Neuronal stem cell (in vitro differentiated cells): ENCODE measurements at regions not wholly inside any gene's neighbourhood (a gene's known extent, or its start where the extent isn't known, plus 50 kb on each side); places are given as distances from the start of the nearest gene placed in this dataset.
A peak's percentile ranks its signal among the peaks of the same experiment; 100 is the strongest.
"Not testable (repeated sequence)": the region's sequence is repeated elsewhere in the genome, so short reads cannot be mapped to it uniquely, and the experiment has no call there.

ENCODE experiments used
- DNase-seq: peaks from one replicate; pipeline ENCODE4 v3.0.0-alpha.2; 2013; ENCODE audit warnings: low spot score
- H2AFZ ChIP-seq: one replicate; pipeline ENCODE4 v1.6.1; 2013; ENCODE audit warnings: mild to moderate bottlenecking, low read length, inconsistent platforms
- H2AK5ac ChIP-seq: 2 replicates; pipeline ENCODE4 v1.6.1; 2013; ENCODE audit warnings: low read depth, mild to moderate bottlenecking, inconsistent platforms, low read length, moderate library complexity, mixed read lengths
- H2BK120ac ChIP-seq: 2 replicates; pipeline ENCODE4 v1.6.1; 2013; ENCODE audit warnings: low read depth, mild to moderate bottlenecking, inconsistent platforms, low read length, moderate library complexity, mixed read lengths
- H2BK12ac ChIP-seq: one replicate; pipeline ENCODE4 v1.6.1; 2013; ENCODE audit warnings: low read length, inconsistent platforms
- H2BK15ac ChIP-seq: 2 replicates; pipeline ENCODE4 v1.6.1; 2013; ENCODE audit warnings: mild to moderate bottlenecking, low read length, inconsistent platforms, mixed read lengths
- H2BK5ac ChIP-seq: one replicate; pipeline ENCODE4 v1.6.1; 2013; ENCODE audit warnings: inconsistent platforms, mild to moderate bottlenecking, low read length, moderate library complexity
- H3K14ac ChIP-seq: one replicate; pipeline ENCODE4 v1.6.1; 2013; ENCODE audit warnings: low read length, inconsistent platforms
- H3K18ac ChIP-seq: 2 replicates; pipeline ENCODE4 v1.6.1; 2013; ENCODE audit warnings: low read length, inconsistent platforms
- H3K23ac ChIP-seq: 2 replicates; pipeline ENCODE4 v1.6.1; 2013; ENCODE audit warnings: low read depth, mild to moderate bottlenecking, mixed read lengths, low read length, inconsistent platforms; ENCODE audit not compliant: poor library complexity
- H3K27ac ChIP-seq: replicated peaks from 3 replicates; pipeline ENCODE4 v1.5.1; 2013; ENCODE audit warnings: low read length, inconsistent platforms
- H3K27me3 ChIP-seq, 3 experiments: 2 replicates each; pipeline ENCODE4 v1.6.1; 2013; ENCODE audit warnings: low read length in 3 of 3, mild to moderate bottlenecking in 2 of 3, inconsistent platforms in 1 of 3, low read depth in 1 of 3, mixed read lengths in 1 of 3, moderate library complexity in 1 of 3; ENCODE audit not compliant: control insufficient read depth in 3 of 3, insufficient read depth in 3 of 3
- H3K36me3 ChIP-seq, 2 donors: replicated peaks in 1 of 2; 2 replicates each; pipeline ENCODE4 v1.6.1; 2013; ENCODE audit warnings: low read length in 2 of 2; ENCODE audit not compliant: control insufficient read depth in 2 of 2, insufficient read depth in 2 of 2
- H3K4ac ChIP-seq: 2 replicates; pipeline ENCODE4 v1.6.1; 2013; ENCODE audit warnings: inconsistent platforms, mild to moderate bottlenecking, low read length, moderate library complexity
- H3K4me1 ChIP-seq, 2 donors: 1 replicate in 1 of 2; 2 replicates in 1 of 2; pipeline ENCODE4 v1.6.1; 2013; ENCODE audit warnings: low read length in 2 of 2, low read depth in 1 of 2; ENCODE audit not compliant: control insufficient read depth in 2 of 2, insufficient read depth in 1 of 2
- H3K4me2 ChIP-seq: one replicate; pipeline ENCODE4 v1.6.1; 2013; ENCODE audit warnings: mild to moderate bottlenecking, low read length, inconsistent platforms; ENCODE audit not compliant: insufficient read depth, poor library complexity, severe bottlenecking
- H3K4me3 ChIP-seq, 2 donors: 2 replicates each; pipeline ENCODE4 v1.5.1; 2013; ENCODE audit warnings: low read length in 2 of 2, mild to moderate bottlenecking in 2 of 2, inconsistent platforms in 1 of 2, moderate library complexity in 1 of 2
- H3K79me1 ChIP-seq: one replicate; pipeline ENCODE4 v1.6.1; 2013; ENCODE audit warnings: low read depth, mild to moderate bottlenecking, inconsistent platforms, low read length, moderate library complexity
- H3K9ac ChIP-seq: one replicate; pipeline ENCODE4 v1.6.1; 2013; ENCODE audit warnings: mild to moderate bottlenecking, low read depth, low read length, inconsistent platforms; ENCODE audit not compliant: poor library complexity
- H3K9me3 ChIP-seq, 2 donors: replicated peaks in 1 of 2; 2 replicates each; pipeline versions ENCODE3 to v1.6.1; 2013; ENCODE audit warnings: low read length in 2 of 2, mild to moderate bottlenecking in 2 of 2, inconsistent platforms in 1 of 2, low read depth in 1 of 2, mixed read lengths in 1 of 2, moderate library complexity in 1 of 2; ENCODE audit not compliant: control insufficient read depth in 2 of 2, insufficient read depth in 1 of 2
- H4K8ac ChIP-seq: one replicate; pipeline ENCODE4 v1.6.1; 2013; ENCODE audit warnings: low read depth, mild to moderate bottlenecking, inconsistent platforms, low read length, moderate library complexity
- H4K91ac ChIP-seq: one replicate; pipeline ENCODE4 v1.6.1; 2013; ENCODE audit warnings: low read length, low read depth, mild to moderate bottlenecking, inconsistent platforms; ENCODE audit not compliant: poor library complexity
- WGBS, 2 donors: extraction: QIAGEN DNeasy Blood & Tissue Kit; methylation state at CpG; one replicate each; pipeline ENCODE4 v1.1.7; 2013; ENCODE audit warnings: missing lambda C conversion rate in 2 of 2, mixed read lengths in 1 of 2; ENCODE audit not compliant: insufficient read length in 2 of 2, insufficient replicate concordance in 1 of 2; ENCODE audit errors: extremely low coverage in 2 of 2; 5-methylcytosine and 5-hydroxymethylcytosine counted together

DNA sequence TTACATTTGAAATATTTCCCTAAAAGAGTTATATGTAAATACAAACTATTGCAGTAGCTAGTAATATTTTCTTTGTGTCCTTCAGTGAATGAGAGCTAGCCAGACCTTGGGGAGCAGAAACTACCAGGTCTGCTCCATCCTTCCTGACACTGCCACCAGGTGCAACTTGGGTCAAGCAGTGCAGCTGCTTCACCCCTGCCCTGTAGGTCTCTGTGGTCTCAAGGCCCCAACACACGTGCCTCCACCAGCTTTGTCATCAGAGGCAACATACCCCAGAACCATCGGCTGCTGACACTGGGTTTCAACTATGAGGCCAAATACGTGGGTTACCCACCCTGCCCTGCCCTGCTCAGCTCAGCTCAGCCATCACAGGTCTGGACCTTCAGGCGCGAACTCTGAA, 181.6 kb downstream of the FCRL5 start:
- H3K4me1 ChIP-seq = peaks cover 0 to 2% of the 10 kb centered on the region in 2 donors
- H3K14ac ChIP-seq = no peak overlapping the region
- H3K9me3 ChIP-seq = no peaks in the 10 kb centered on the region
- no peak overlapping the region for H4K91ac ChIP-seq
- H3K4me3 ChIP-seq = no peak overlapping the region
- no peaks in the 10 kb centered on the region for H3K27me3 ChIP-seq
- H3K9ac ChIP-seq = no peak overlapping the region
- no peak overlapping the region for H2BK12ac ChIP-seq
- H4K8ac ChIP-seq = no peak overlapping the region
- H2BK5ac ChIP-seq = no peak overlapping the region
- H2AFZ ChIP-seq = no peak overlapping the region
- H2BK15ac ChIP-seq = no peak overlapping the region
- no peak overlapping the region for H3K23ac ChIP-seq
- H3K4ac ChIP-seq = no peak overlapping the region
- no peak overlapping the region for H2BK120ac ChIP-seq
- H3K36me3 ChIP-seq = no peaks in the 10 kb centered on the region
- no peak overlapping the region for H3K4me2 ChIP-seq
- no peak for DNase-seq
- WGBS, 2 donors = no CpG with 5 or more reads among the region's 5 CpGs
- H3K18ac ChIP-seq = no peak overlapping the region
- no peaks in the 10 kb centered on the region for H3K79me1 ChIP-seq
- no peak overlapping the region for H3K27ac ChIP-seq
- H2AK5ac ChIP-seq = no peak overlapping the region

DNA sequence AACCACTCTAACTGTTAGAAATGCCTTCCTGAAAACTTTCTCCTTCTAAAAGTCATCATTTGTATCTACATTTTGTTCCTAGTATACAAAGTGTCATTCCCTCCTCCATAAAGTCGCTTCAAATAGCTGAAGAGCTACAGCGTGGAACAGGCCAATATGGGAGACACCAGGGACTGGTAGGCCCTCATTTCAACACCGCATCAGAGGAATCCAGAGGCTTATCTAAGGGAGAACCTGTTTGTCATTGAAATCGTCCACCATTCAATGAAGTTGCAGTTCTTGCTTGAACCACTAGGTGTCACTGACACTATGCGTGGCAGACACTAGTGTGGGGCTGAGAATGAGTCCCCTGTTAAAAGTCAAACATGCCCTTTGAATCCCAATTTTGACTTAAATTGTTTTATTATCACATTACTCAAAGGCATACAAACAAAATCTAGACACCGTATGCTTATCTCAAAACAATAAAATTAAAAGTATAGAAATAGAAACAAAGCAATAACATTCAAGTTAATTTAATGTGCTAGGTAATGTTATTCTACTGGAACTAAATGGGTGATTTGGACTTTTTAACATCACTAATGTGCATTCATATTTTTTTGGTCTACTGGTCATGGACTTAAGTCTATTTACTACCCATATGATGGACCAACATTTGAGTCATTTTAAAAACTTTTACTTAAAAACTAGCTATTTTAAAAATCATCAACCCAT, 182.3 kb downstream of the FCRL5 start:
- Histone ChIP-seq H2BK12ac (no peak overlapping the region), H2BK5ac (no peak overlapping the region), H3K23ac (no peak overlapping the region), H3K27ac (no peak overlapping the region), H3K9ac (no peak overlapping the region), H3K18ac (no peak overlapping the region), H3K4me2 (no peak overlapping the region), H4K8ac (no peak overlapping the region), H2BK15ac (no peak overlapping the region), H2BK120ac (no peak overlapping the region), H3K9me3 (peaks cover 0 to 2% of the 10 kb centered on the region in 2 donors), H2AFZ (no peak overlapping the region), H3K4me3 (no peak overlapping the region), H3K27me3 (no peaks in the 10 kb centered on the region), H2AK5ac (no peak overlapping the region), H3K14ac (no peak overlapping the region), H3K4ac (no peak overlapping the region), H3K79me1 (no peaks in the 10 kb centered on the region), H4K91ac (no peak overlapping the region), H3K36me3 (no peaks in the 10 kb centered on the region), H3K4me1 (peaks cover 0 to 2% of the 10 kb centered on the region in 2 donors)
- WGBS, 2 donors = no CpG with 5 or more reads among the region's 6 CpGs
- peak; percentile 62 for DNase-seq

DNA sequence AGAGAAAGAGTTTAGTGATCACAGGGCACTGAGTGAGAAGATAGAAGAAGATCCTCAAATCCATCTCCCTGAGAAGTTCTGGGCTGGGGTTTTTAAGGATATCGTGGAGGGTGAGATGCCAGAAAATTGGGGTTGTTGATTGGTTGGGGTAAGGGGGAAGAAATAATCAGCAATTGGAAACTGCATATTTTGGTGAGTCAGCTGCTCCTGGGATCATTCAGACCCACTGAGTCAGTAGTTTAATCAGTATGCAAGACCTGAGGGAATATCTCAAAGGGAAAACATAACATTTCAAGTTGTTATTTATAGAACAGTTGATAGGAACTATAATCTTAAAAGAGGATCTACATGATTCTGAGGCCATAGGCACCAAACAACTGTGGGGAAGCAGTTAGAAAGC, 183.4 kb downstream of the FCRL5 start:
- H4K8ac ChIP-seq, H3K27me3 ChIP-seq, H3K9ac ChIP-seq, H3K36me3 ChIP-seq, H3K23ac ChIP-seq, H3K4me3 ChIP-seq, H2BK5ac ChIP-seq, H3K14ac ChIP-seq, H3K79me1 ChIP-seq, H3K4ac ChIP-seq, H3K18ac ChIP-seq, H3K27ac ChIP-seq, DNase-seq, H3K4me1 ChIP-seq, H2AFZ ChIP-seq, H2AK5ac ChIP-seq, H3K9me3 ChIP-seq, H2BK12ac ChIP-seq, H2BK120ac ChIP-seq, H4K91ac ChIP-seq, H2BK15ac ChIP-seq, H3K4me2 ChIP-seq: not testable (repeated sequence)
- no CpG with 5 or more reads among the region's 1 CpG for WGBS, 2 donors

DNA sequence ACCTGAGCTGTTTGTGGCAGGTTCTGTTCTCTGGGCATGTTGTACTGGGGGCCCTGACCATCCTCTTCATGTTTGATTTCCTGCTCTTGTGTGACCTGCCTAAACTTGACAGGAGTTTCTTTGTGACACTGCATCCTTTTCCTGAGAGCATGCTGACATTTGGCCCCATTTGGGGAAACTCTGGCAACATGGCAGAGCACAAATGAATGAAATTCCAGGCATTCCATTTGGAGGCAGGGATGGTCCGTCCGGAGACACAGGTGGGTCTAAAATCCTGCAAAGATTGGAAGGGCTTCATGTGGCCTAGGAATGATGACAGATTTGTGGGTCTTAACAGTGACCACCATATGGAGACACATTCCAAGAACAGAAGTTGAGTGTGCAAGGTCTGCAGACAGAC, 184.0 kb downstream of the FCRL5 start:
- Histone ChIP-seq H3K9ac (no peak overlapping the region), H3K4me2 (no peak overlapping the region), H3K23ac (no peak overlapping the region), H3K79me1 (no peaks in the 10 kb centered on the region), H3K14ac (no peak overlapping the region), H3K4ac (no peak overlapping the region), H3K4me1 (peaks cover 0 to 2% of the 10 kb centered on the region in 2 donors), H3K4me3 (no peak overlapping the region), H4K91ac (no peak overlapping the region), H4K8ac (no peak overlapping the region), H2BK12ac (no peak overlapping the region), H2BK120ac (no peak overlapping the region), H2AFZ (no peak overlapping the region), H3K9me3 (peaks cover 0 to 2% of the 10 kb centered on the region in 2 donors), H3K36me3 (no peaks in the 10 kb centered on the region), H2AK5ac (no peak overlapping the region), H3K27me3 (no peaks in the 10 kb centered on the region), H2BK5ac (no peak overlapping the region), H3K27ac (no peak overlapping the region), H2BK15ac (no peak overlapping the region), H3K18ac (no peak overlapping the region)
- no peak for DNase-seq
- no CpG with 5 or more reads among the region's 2 CpGs for WGBS, 2 donors
